AG04450 (cell line): ENCODE measurements at regions not wholly inside any gene's neighbourhood (a gene's known extent, or its start where the extent isn't known, plus 50 kb on each side); places are given as distances from the start of the nearest gene placed in this dataset.
"Not testable (repeated sequence)": the region's sequence is repeated elsewhere in the genome, so short reads cannot be mapped to it uniquely, and the experiment has no call there.

Experiments
- CTCF ChIA-PET: fragments of 300-600, 350-600 bp; formaldehyde crosslinking; extraction: SDS; loops from one replicate; lab custom pipeline; 2022; ENCODE audit warnings: antibody characterized with exemption, inconsistent platforms; lab: Charles Lee
- POLR2A ChIA-PET: fragments of 350-600 bp; formaldehyde crosslinking; extraction: SDS; loops from one replicate; lab custom pipeline; 2021; ENCODE audit warnings: antibody characterized with exemption, inconsistent platforms; lab: Yijun Ruan, JAX
- DNase-seq: peaks from one replicate; pipeline ENCODE4 v3.0.0-alpha.2; 2011; ENCODE audit warnings: low read depth, low spot score
- H3K27ac ChIP-seq: one replicate; pipeline ENCODE4 v1.5.1; 2012; ENCODE audit warnings: low read depth, low read length, control low read depth
- H3K27me3 ChIP-seq: one replicate; pipeline ENCODE4 v1.6.0; 2012; ENCODE audit warnings: low read length; ENCODE audit not compliant: control insufficient read depth, insufficient read depth
- H3K4me3 ChIP-seq: 2 replicates; pipeline ENCODE4 v1.5.1; 2011; ENCODE audit warnings: mild to moderate bottlenecking, low read depth, low read length, control low read depth
- H3K9me3 ChIP-seq: 2 replicates; pipeline ENCODE4 v1.5.1; 2012; ENCODE audit warnings: low read length; ENCODE audit not compliant: control insufficient read depth, insufficient read depth
- CTCF ChIP-seq: IDR thresholded peaks from 2 replicates; pipeline ENCODE4 v1.5.1; 2011; ENCODE audit warnings: low read depth, low read length, control low read depth, inconsistent platforms

DNA sequence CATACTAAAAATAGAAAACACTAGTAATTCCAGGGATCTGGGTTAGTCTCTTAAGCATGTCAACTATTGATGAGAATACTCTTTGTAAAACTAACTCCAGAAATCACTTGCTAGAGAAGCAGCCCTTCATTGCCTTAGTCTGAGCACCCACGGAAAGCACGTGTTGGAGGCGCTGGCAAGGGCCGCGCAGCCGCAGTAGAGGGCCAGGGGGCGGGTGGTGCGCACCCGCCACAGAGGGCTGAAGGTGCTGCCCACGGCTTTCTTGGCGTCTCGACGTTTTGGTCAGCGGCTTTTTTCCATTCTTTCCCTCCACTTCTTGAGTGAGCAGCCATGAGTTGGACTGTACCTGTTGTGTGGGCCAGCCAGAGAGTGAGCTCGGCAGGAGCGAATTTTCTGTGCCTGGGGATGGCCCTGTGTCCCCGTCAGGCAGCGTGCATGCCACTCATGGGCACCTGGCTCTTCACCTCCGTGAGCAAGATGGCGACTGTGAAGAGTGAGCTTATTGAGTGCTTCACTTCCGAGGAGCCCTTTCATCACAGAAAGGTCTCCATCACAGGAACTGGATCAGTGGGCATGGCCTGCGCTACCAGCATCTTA, 68.4 kb upstream of the PPM1H start:
- Histone ChIP-seq H3K27ac (no peak overlapping the region), H3K4me3 (no peak overlapping the region), H3K27me3 (no peaks in the 10 kb centered on the region), H3K9me3 (peaks cover 3% of the 10 kb centered on the region; the same call in 1 of the 2 replicates)
- POLR2A ChIA-PET, result no interaction called here
- CTCF ChIA-PET, result no interaction called here
- no peak for TF ChIP-seq CTCF
- no peak for DNase-seq

DNA sequence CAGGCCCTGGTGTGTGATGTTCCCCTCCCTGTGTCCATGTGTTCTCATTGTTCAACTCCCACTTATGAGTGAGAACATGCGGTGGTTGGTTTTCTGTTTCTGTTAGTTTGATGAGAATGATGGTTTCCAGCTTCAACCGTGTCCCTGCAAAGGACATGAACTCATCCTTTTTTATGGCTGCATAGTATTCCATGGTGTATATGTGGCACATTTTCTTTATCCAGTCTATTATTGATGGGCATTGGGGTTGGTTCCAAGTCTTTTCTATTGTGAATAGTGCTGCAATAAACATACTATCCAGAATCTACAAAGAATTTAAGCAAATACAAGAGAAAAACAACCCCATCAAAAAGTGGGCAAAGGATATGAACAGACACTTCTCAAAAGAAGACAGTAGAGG, 67.1 kb upstream of the PPM1H start:
- H3K4me3 ChIP-seq, H3K27me3 ChIP-seq, POLR2A ChIA-PET, CTCF ChIA-PET, DNase-seq, H3K27ac ChIP-seq, H3K9me3 ChIP-seq: not testable (repeated sequence)

DNA sequence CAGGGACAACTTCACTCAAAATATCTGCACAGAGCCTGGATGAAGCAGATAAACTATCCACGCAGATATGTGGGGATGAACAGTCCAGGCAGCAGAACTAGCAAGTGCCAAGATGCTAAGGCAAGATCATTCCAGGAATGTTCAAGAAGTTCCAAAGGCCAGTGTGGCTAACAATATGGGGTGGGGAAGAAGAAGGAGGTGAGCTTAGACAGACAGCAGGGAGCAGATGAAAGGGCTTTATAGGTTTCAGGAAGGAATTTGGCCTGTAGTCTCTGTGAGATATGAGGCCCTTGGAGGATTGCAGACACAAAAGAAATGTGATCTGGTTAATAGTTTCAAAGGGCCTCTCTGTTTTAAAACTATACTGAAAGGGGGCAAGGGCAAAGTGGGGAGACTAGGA, 63.5 kb upstream of the PPM1H start:
- no peak for TF ChIP-seq CTCF
- Histone ChIP-seq H3K4me3 (no peak overlapping the region), H3K27me3 (no peaks in the 10 kb centered on the region), H3K27ac (no peak overlapping the region), H3K9me3 (peaks cover 3% of the 10 kb centered on the region; the same call in 1 of the 2 replicates)
- ChIA-PET POLR2A (no interaction called here), CTCF (no interaction called here)
- DNase-seq, result no peak

DNA sequence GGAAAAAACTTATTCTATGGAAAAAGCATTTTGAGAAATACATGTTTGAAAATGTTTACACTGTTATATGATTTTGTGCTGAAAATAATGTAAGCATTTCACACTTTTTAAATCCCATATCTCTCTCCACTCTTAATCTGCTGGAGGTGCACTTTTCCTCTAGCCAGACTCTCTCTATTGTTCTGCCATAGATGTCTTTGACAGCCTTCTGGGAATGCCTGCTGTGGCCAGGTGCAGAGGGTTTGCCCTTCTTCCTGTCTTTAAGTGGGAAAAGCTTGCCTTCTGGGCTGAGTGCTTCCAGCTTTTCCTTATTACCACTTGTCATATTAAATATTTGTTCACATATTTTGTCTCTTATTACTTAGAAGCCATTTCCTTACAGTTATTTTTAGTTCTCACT, 60.1 kb upstream of the PPM1H start:
- DNase-seq, result no peak
- Histone ChIP-seq H3K9me3 (no peaks in the 10 kb centered on the region), H3K4me3 (no peak overlapping the region), H3K27ac (no peak overlapping the region), H3K27me3 (no peaks in the 10 kb centered on the region)
- POLR2A ChIA-PET, result no interaction called here
- CTCF ChIA-PET, result no interaction called here
- no peak for TF ChIP-seq CTCF

GRCh38 chr12:62986844-62987243, 51.9 kb upstream of the PPM1H start:
- DNase-seq, result no peak
- Histone ChIP-seq H3K27me3 (no peaks in the 10 kb centered on the region), H3K4me3 (no peak overlapping the region), H3K27ac (no peak overlapping the region), H3K9me3 (no peaks in the 10 kb centered on the region)
- POLR2A ChIA-PET, result no interaction called here
- no peak for TF ChIP-seq CTCF
- CTCF ChIA-PET, result no interaction called here
